ENCODE measurements at regions not wholly inside any gene's neighbourhood (a gene's known extent, or its start where the extent isn't known, plus 50 kb on each side); places are given as distances from the start of the nearest gene placed in this dataset.

- no peak for TF ChIP-seq CTCF (IDR thresholded peaks at IDR 0.05)
- TF ChIP-seq POLR2A (IDR thresholded peaks at IDR 0.05): no peak
Measured at GRCh38 chr18:24954341-24954740, 397.6 kb downstream of the ZNF521 start.

Measured in uterus (tissue), 2 donors.